Heart left ventricle (tissue), 13 donors: ENCODE measurements at regions not wholly inside any gene's neighbourhood (a gene's known extent, or its start where the extent isn't known, plus 50 kb on each side); places are given as distances from the start of the nearest gene placed in this dataset.

Experiments used
- CTCF ChIP-seq, 12 donors: fragments of 200-600 bp; sonication (generic) in 4 of 12; IDR thresholded peaks; one replicate each; pipeline versions ENCODE4 v1.5.0 to v1.8.0; 2018 to 2022; ENCODE audit warnings: antibody characterized with exemption in 12 of 12, mild to moderate bottlenecking in 5 of 12
- POLR2A ChIP-seq, 2 donors: fragments of 450-650 bp; IDR thresholded peaks; one replicate each; pipeline ENCODE4 v1.6.1; 2017; ENCODE audit warnings: antibody characterized with exemption in 2 of 2, mild to moderate bottlenecking in 2 of 2, moderate library complexity in 2 of 2
- donor health status: ischemic (EF 13 %, LVEDD 7.1; RV severe dilation, severe dysfunction).
- donor health status: DM: no; HTN: yes; CAD: no.
- donor health status: DM: no; HTN: no; CAD: no.
- donor health status: ischemic (EF 25% LVEDD 6.9; RV normal size, moderate dysfunction).
- donor health status: ischemic (EF 25% LVEDD 5.7; RV mildly dilated, moderate dysfunction).
- donor health status: ischemic (EF 35%, LVEDD 5.7; RV mildly dilated, moderate dysfunction).
- donor health status: nonischemic (EF 11% LVEDD 7.7; RV severe dilation, severe dysfunction).
- donor health status: DM: yes; HTN: yes; CAD: no.
- donor health status: PGD.
- donor health status: ischemic (EF 29% LVEDD 5.4; RV normal size, mild dysfunction).
- donor health status: nonischemic (EF 23%, LVEDD 6.1; RV moderate dilation, normal function).

GRCh38 chr6:841569-841968, 148.6 kb upstream of the EXOC2 start:
- no peak for TF ChIP-seq CTCF (IDR thresholded peaks at IDR 0.05)
- TF ChIP-seq POLR2A (IDR thresholded peaks at IDR 0.05): no peak
